Brain microvascular endothelial cell (primary cell): ENCODE measurements at regions not wholly inside any gene's neighbourhood (a gene's known extent, or its start where the extent isn't known, plus 50 kb on each side); places are given as distances from the start of the nearest gene placed in this dataset.

Experiments
- DNase-seq: peaks from one replicate; pipeline ENCODE4 v3.0.0-alpha.2; 2020
- H3K27ac ChIP-seq: fragments of 250-450 bp; sonication (Bioruptor Pico); 2 replicates; pipeline ENCODE4 v1.5.1; 2020; ENCODE audit warnings: mild to moderate bottlenecking, moderate library complexity
- H3K27me3 ChIP-seq: fragments of 250-450 bp; sonication (Bioruptor Pico); replicated peaks from 2 replicates; pipeline ENCODE4 v1.5.1; 2020; ENCODE audit warnings: mild to moderate bottlenecking
- H3K36me3 ChIP-seq: fragments of 250-450 bp; sonication (Bioruptor Pico); replicated peaks from 2 replicates; pipeline ENCODE4 v1.5.1; 2020; ENCODE audit warnings: mild to moderate bottlenecking
- H3K4me3 ChIP-seq: 2 replicates; pipeline ENCODE4 v1.5.1; 2011; ENCODE audit warnings: low read depth, mild to moderate bottlenecking, control low read depth, low read length, moderate library complexity
- in situ Hi-C: cut with HindIII; loops from 2 replicates; pipeline ENCODE4 v1.10.0; 2017; ENCODE audit warnings: low sequenced_read_pairs, low pct_ligation_motif_present
- TF ChIP-seq, protein P1 (sequence below): IDR thresholded peaks from 2 replicates; pipeline ENCODE4 v1.5.1; 2011; ENCODE audit warnings: low read depth, mild to moderate bottlenecking, moderate library complexity, low read length, control low read depth, inconsistent platforms; ENCODE audit errors: missing control alignments

DNA sequence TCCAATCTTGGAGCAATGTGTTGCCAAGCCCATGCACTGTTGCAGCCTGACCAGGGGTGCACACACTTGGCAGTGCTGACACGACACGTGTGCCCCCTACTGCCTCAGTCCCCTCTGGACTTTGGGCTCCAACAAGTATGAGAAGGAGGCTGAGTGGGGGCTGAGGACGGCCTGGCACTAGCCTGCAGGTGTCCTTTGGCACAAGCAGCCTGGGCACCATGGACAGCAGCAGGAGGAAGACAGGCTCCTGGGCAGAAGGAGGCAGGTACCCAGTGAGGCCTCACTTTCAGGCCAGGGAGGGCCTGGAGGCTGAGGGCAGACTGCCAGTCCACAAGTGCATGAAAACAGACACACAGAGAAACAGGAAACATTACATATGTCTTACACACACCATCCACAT is 1702.9 kb upstream of the B3GALT2 start:
- TF ChIP-seq, protein P1, sequence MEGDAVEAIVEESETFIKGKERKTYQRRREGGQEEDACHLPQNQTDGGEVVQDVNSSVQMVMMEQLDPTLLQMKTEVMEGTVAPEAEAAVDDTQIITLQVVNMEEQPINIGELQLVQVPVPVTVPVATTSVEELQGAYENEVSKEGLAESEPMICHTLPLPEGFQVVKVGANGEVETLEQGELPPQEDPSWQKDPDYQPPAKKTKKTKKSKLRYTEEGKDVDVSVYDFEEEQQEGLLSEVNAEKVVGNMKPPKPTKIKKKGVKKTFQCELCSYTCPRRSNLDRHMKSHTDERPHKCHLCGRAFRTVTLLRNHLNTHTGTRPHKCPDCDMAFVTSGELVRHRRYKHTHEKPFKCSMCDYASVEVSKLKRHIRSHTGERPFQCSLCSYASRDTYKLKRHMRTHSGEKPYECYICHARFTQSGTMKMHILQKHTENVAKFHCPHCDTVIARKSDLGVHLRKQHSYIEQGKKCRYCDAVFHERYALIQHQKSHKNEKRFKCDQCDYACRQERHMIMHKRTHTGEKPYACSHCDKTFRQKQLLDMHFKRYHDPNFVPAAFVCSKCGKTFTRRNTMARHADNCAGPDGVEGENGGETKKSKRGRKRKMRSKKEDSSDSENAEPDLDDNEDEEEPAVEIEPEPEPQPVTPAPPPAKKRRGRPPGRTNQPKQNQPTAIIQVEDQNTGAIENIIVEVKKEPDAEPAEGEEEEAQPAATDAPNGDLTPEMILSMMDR: no peak
- Histone ChIP-seq H3K36me3 (no peaks in the 10 kb centered on the region), H3K4me3 (no peak overlapping the region), H3K27ac (no peak overlapping the region), H3K27me3 (no peaks in the 10 kb centered on the region)
- DNase-seq: no peak
- in situ Hi-C loops: no loop called here

DNA sequence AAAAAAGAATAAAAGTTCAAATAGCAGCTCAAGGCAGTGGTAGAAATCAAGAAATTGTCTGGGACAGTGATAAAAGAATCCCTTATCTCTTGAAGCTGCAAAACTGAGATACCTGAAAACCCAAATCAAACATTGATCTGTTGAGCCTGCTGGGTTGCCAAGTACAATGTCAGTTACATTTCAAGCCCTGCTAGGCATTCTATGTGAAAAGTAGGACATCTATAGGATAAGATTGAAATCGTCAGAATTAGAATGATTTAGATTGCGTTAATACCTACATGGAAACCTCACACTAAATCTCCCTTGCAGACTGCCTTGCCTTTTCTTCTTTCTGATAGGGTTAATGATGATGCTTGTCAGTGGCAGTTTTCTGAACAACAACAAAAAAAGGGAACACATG is 1684.4 kb upstream of the B3GALT2 start:
- Histone ChIP-seq H3K4me3 (no peak overlapping the region), H3K27ac (no peak overlapping the region), H3K27me3 (no peaks in the 10 kb centered on the region), H3K36me3 (no peaks in the 10 kb centered on the region)
- TF ChIP-seq, protein P1: no peak
- no peak for DNase-seq
- in situ Hi-C loops: no loop called here

GRCh38 chr1:194866153-194866552 is 1679.7 kb upstream of the B3GALT2 start:
- in situ Hi-C loops: no loop called here
- Histone ChIP-seq H3K27me3 (no peaks in the 10 kb centered on the region), H3K27ac (no peak overlapping the region), H3K4me3 (no peak overlapping the region), H3K36me3 (no peaks in the 10 kb centered on the region)
- DNase-seq: no peak
- TF ChIP-seq, protein P1: no peak

GRCh38 chr1:194865383-194865782 is 1679.0 kb upstream of the B3GALT2 start:
- TF ChIP-seq, protein P1: no peak
- Histone ChIP-seq H3K27me3 (no peaks in the 10 kb centered on the region), H3K27ac (no peak overlapping the region), H3K36me3 (no peaks in the 10 kb centered on the region), H3K4me3 (no peak overlapping the region)
- in situ Hi-C loops: no loop called here
- no peak for DNase-seq

DNA sequence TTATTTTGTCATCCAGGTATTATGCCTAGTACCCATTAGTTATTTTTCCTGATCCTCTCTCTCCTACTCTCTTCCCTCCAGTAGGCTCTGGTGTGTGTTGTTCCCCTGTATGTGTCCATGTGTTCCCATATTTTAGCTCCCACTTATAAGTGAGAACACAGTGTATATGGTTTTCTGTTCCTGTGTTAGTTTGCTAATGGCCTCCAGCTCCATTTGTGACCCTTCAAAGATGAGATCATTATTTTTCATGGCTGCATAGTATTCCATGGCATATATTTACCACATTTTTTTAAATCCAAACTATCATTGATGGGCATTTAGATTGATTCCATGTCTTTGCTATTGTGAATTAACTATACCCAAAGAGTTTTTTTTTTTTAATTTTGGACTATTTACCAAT is 1675.7 kb upstream of the B3GALT2 start:
- TF ChIP-seq, protein P1: no peak
- in situ Hi-C loops: no loop called here

More for the DNA sequence above, 1675.7 kb upstream of the B3GALT2 start:
- DNase-seq: no peak
- Histone ChIP-seq H3K27ac (no peak overlapping the region), H3K4me3 (no peak overlapping the region), H3K36me3 (no peaks in the 10 kb centered on the region), H3K27me3 (no peaks in the 10 kb centered on the region)
